ENCODE measurements at regions not wholly inside any gene's neighbourhood (a gene's known extent, or its start where the extent isn't known, plus 50 kb on each side); places are given as distances from the start of the nearest gene placed in this dataset.
"Not testable (repeated sequence)": the region's sequence is repeated elsewhere in the genome, so short reads cannot be mapped to it uniquely, and the experiment has no call there.

GRCh38 chr6:130494729-130495128, 128.9 kb downstream of the TMEM200A start:
- DNase-seq (ENCODE audit: low read depth in 4 of 4, low spot score in 1 of 4): no peak

GRCh38 chr6:130500693-130501092, 134.9 kb downstream of the TMEM200A start:
- no peak for DNase-seq (ENCODE audit: low read depth in 4 of 4, low spot score in 1 of 4)

GRCh38 chr6:130503146-130503545, 137.3 kb downstream of the TMEM200A start:
- DNase-seq (ENCODE audit: low read depth in 4 of 4, low spot score in 1 of 4): no peak

- no peak for DNase-seq (ENCODE audit: low read depth in 4 of 4, low spot score in 1 of 4)
These were observed 140.2 kb downstream of the TMEM200A start for GRCh38 chr6:130505808-130506598.

DNA sequence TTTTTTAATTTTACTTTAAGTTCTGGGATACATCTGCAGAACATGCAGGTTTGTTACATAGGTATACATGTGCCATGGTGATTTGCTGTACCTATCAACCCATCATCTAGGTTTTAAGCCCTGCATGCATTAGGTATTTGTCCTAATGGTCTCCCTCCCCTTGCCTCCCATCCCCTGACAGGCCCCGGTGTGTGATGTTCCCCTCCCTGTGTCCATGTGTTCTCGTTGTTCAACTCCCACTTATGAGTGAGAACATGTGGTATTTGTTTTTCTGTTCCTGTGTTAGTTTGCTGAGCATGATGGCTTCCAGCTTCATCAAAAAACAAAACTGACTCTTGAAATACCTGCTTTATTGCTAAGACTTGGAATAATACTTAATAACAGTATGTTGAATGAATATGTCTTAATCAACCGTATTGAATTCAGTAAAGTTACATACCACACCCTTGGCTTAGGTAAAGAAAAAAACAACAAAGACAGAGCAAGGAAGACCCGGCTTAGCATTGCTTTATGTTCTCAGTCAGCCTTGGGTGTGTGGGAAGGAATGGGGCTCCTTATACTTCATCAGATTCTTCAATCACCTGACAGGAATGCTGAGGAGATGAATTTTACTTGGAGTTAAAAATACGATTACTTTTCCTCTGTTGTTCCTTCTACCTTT, 141.3 kb downstream of the TMEM200A start:
- DNase-seq (ENCODE audit: low read depth in 4 of 4, low spot score in 1 of 4): not testable (repeated sequence)

DNA sequence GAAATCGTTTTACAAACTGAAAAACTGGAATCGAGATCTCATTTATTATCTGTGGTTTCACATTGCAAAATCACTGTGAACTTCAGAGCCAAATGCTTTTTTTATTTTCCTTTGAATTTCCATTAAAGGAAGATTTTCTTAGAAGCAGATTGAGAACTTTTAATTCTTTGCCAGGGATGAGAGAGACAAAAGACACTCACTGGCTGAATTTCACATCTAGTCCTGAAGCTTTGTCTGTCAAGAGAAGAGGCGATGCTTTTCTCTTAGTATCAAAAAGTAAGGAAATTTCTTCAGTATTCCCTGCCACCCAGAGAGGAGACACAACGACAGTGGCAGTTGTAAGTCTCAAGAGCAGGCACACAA, 141.8 kb downstream of the TMEM200A start:
- no peak for DNase-seq (ENCODE audit: low read depth in 4 of 4, low spot score in 1 of 4)

GRCh38 chr6:130513770-130514169, 148.0 kb downstream of the TMEM200A start:
- DNase-seq (ENCODE audit: low read depth in 4 of 4, low spot score in 1 of 4): no peak

- no peak for DNase-seq (ENCODE audit: low read depth in 4 of 4, low spot score in 1 of 4)
These were observed 148.9 kb downstream of the TMEM200A start for GRCh38 chr6:130514712-130515111.

DNA sequence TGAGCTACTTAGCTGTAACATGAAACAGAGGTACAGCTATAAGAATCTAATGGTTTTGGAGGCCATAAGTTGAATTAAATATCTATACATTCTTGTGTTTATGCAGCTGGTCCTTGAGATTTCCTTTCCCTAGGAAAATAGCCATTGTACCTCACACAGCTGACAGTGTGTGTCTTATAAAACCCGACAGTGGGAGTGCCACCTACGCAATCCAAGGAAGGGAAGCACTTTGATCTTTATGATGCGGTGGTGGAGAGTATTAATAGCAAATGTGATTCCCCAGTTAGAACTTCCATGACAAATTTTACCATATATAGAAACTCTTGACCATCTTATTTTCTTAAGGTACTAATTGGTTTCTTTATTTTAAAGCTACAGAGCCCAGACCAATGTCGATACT, 149.5 kb downstream of the TMEM200A start:
- no peak for DNase-seq (ENCODE audit: low read depth in 4 of 4, low spot score in 1 of 4)

DNA sequence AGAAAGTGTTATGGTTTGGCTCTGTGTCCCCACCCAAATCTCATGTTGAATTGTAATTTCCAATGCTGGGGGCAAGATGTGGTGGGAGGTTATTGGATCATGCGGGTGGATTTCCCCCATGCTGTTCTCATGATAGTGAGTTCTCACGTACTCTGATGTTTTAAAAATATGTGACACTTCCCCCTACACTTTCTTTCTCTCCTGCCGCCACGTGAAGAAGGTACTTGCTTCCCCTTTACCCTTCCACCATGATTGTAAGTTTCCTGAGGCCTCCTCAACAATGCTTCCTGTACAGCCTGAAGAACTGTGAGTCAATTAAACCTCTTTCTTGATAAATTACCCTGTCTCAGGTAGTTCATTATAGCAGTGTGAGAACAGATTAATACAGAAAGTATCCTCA, 150.8 kb downstream of the TMEM200A start:
- DNase-seq (ENCODE audit: low read depth in 4 of 4, low spot score in 1 of 4): no peak

- DNase-seq (ENCODE audit: low read depth in 4 of 4, low spot score in 1 of 4): no peak
These were observed 151.7 kb downstream of the TMEM200A start for GRCh38 chr6:130517444-130517931.

- no peak for DNase-seq (ENCODE audit: low read depth in 4 of 4, low spot score in 1 of 4)
These were observed 152.8 kb downstream of the TMEM200A start for GRCh38 chr6:130518588-130518987.

GRCh38 chr6:130520221-130520620, 154.4 kb downstream of the TMEM200A start:
- no peak for DNase-seq (ENCODE audit: low read depth in 4 of 4, low spot score in 1 of 4)

- DNase-seq (ENCODE audit: low read depth in 4 of 4, low spot score in 1 of 4): no peak
These were observed 155.0 kb downstream of the TMEM200A start for GRCh38 chr6:130520801-130521200.

- DNase-seq (ENCODE audit: low read depth in 4 of 4, low spot score in 1 of 4): no peak
These were observed 158.7 kb downstream of the TMEM200A start for GRCh38 chr6:130524552-130524951.

- no peak for DNase-seq (ENCODE audit: low read depth in 4 of 4, low spot score in 1 of 4)
These were observed 159.6 kb downstream of the TMEM200A start for GRCh38 chr6:130525408-130525807.

- DNase-seq (ENCODE audit: low read depth in 4 of 4, low spot score in 1 of 4): no peak
These were observed 160.6 kb downstream of the TMEM200A start for GRCh38 chr6:130526466-130526865.

GRCh38 chr6:130527173-130527572, 161.4 kb downstream of the TMEM200A start:
- DNase-seq (ENCODE audit: low read depth in 4 of 4, low spot score in 1 of 4): no peak

DNA sequence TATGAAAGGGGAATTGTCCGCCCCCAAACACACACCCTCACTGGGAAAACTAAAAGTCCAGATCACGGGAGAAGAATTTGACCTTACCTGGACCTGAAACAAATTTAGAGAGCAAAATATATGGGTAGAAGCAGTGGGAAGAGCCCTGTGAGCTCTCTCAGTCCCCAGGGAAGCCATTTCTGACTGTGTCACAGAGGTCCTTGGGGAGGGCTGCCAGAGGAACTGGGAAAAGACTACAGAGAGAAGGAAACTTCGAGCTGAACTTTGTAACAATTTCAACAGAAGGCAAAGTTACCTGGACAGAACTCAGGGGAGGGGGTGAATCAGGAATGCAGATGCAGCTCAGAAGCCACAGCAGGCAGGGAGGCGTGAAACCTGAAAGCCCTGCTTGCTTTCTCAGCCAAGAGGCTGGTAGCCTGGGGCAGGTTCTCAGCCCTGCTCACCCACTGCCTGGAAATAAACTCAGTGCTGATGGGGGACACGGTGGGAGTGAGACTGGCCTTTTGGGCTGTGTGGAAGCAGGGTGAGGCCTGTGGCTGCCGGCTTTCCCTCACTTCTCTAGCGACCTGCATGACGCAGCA, 163.8 kb downstream of the TMEM200A start:
- DNase-seq (ENCODE audit: low read depth in 4 of 4, low spot score in 1 of 4): no peak

DNA sequence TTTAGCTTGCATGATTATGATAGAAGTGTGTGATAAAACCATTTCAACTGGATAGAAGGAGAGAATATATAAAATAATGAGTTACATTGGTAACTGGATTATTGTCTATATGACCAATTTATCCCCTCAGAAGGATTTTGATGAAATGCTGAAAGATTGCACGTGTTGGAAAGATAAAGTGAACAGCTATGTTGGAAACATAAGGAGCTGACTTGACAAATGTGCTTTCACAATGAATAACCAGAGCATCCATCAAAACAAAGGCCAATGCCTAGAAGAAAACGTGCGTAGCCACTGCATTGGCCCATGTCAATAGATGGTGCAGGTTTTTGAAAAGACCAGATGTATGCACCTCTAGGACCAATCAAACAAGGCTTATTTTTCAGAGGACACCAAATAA, 168.8 kb downstream of the TMEM200A start:
- no peak for DNase-seq (ENCODE audit: low read depth in 4 of 4, low spot score in 1 of 4)

DNA sequence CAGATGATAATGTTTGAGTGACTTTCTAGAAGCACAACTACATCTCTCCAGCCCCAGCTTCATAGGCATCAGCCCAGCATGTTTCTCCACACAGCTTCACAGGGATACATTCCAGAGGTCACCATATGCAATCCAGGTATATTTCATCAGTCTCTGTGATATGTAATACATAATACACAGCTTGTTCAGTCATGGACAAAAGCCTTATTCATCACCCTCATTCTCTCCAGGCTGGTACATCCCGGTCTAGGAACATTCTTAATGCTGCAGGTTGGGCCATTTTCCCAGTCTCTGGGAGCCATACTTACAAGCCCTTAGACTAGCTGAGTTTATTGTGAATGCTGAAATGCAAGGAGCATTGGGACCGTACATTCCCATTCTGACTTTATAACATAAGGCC, 169.4 kb downstream of the TMEM200A start:
- no peak for DNase-seq (ENCODE audit: low read depth in 4 of 4, low spot score in 1 of 4)

GRCh38 chr6:130537447-130537846, 171.6 kb downstream of the TMEM200A start:
- DNase-seq (ENCODE audit: low read depth in 4 of 4, low spot score in 1 of 4): no peak
